HUES64 (cell line): ENCODE measurements at regions not wholly inside any gene's neighbourhood (a gene's known extent, or its start where the extent isn't known, plus 50 kb on each side); places are given as distances from the start of the nearest gene placed in this dataset.
"Not testable (repeated sequence)": the region's sequence is repeated elsewhere in the genome, so short reads cannot be mapped to it uniquely, and the experiment has no call there.

ENCODE experiments used
- H3K27ac ChIP-seq: 2 replicates; pipeline ENCODE4 v1.7.0; 2013; ENCODE audit warnings: low read depth, low read length, inconsistent platforms
- H3K27me3 ChIP-seq: 2 replicates; pipeline ENCODE4 v1.6.1; 2013; ENCODE audit warnings: mild to moderate bottlenecking, low read length; ENCODE audit not compliant: insufficient read depth
- H3K36me3 ChIP-seq: 2 replicates; pipeline ENCODE4 v1.6.1; 2013; ENCODE audit warnings: mild to moderate bottlenecking, low read length; ENCODE audit not compliant: insufficient read depth
- H3K4me1 ChIP-seq: 2 replicates; pipeline ENCODE4 v1.6.1; 2013; ENCODE audit warnings: mild to moderate bottlenecking, low read length, moderate library complexity; ENCODE audit not compliant: insufficient read depth
- H3K4me3 ChIP-seq: 2 replicates; pipeline ENCODE4 v1.5.1; 2013; ENCODE audit warnings: mild to moderate bottlenecking, low read length, moderate library complexity
- H3K9ac ChIP-seq: 2 replicates; pipeline ENCODE4 v1.6.1; 2013; ENCODE audit warnings: mild to moderate bottlenecking, low read depth, low read length
- H3K9me3 ChIP-seq: 2 replicates; pipeline ENCODE4 v1.6.1; 2013; ENCODE audit warnings: low read depth, low read length; ENCODE audit not compliant: insufficient read depth
- WGBS: fragments of 150-250, 120-280 bp; methylation state at CpG from one replicate; pipeline ENCODE4 v1.1.7; 2013; ENCODE audit warnings: missing lambda C conversion rate; 5-methylcytosine and 5-hydroxymethylcytosine counted together

DNA sequence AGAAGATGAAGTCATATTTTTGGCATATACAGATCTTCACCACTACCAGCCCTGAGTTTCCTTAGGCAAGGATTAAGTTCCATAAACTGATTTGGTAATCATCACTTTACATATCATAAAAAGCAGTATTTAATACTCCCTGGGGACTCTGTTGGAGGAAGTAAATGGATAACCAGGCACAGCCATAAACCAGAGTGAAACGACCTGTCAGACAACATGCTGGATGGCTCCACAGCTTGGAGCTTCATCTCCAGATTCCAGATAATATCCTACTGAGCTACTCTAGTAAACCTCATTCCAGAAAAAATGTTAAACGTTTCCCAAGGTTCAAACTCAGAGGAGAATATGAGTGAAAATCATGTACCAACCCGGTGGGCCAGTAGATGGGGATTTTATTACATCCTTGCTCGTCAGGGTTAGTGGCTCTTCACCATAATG is 109.2 kb downstream of the BASP1 start:
- H3K4me1 ChIP-seq: no peaks in the 10 kb centered on the region

DNA sequence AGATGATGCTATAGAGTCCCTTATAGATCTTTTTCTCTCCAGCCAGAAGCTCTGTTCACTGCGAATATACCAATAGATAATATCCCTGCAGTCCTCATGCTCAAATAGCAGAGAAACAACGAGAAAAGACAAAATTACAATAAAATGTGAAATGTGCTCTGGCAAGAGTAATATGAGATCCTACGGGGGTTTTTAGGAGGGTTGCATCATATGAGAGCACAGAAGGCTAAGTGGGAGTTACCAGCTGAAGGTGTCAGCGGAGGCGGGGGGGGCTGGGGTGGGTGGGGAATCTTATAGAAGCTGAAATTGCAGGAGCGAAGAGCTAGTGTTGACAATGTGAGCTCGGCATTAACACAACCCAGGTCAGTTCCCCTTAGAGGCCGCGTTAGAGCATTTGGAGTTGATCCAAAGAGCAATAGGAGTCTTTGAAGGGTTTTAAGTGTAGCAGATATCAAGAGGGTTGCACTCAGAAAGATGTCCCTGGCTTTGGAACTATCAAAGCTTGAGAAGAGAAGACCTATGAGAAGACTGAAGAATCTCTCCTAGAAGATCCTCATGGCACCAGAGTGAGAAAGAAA is 109.7 kb downstream of the BASP1 start:
- Histone ChIP-seq H3K9ac (no peak overlapping the region), H3K36me3 (no peaks in the 10 kb centered on the region), H3K27me3 (no peaks in the 10 kb centered on the region), H3K27ac (no peak overlapping the region), H3K4me1 (no peaks in the 10 kb centered on the region), H3K4me3 (no peak overlapping the region), H3K9me3 (no peaks in the 10 kb centered on the region)
- WGBS: 53% methylated on average over 7 of the region's 9 CpGs

More for the DNA sequence above, 109.2 kb downstream of the BASP1 start:
- Histone ChIP-seq H3K27me3 (no peaks in the 10 kb centered on the region), H3K27ac (no peak overlapping the region), H3K9ac (no peak overlapping the region), H3K36me3 (no peaks in the 10 kb centered on the region), H3K9me3 (no peaks in the 10 kb centered on the region), H3K4me3 (no peak overlapping the region)
- 93% methylated on average over 4 of the region's 4 CpGs for WGBS

DNA sequence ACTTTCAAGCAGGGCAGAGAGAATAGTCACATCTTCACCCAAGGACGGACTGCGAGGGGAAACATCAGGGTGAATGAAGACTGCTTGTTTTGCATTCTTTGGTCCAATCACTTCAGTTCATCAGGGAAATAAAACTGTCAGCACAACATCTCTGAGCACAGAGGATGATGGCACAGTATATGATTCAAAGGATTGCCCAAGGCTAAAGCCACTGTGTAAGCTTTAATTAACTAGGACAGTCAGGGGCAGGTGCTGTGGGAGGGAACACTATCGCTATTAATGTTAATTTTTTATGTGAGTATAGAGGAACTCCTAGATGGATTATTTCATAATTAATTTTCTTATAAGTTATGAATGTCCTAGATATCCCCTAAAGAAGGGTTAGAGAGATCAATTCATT is 112.1 kb downstream of the BASP1 start:
- 98% methylated on average over 2 of the region's 3 CpGs for WGBS
- no peaks in the 10 kb centered on the region for H3K4me1 ChIP-seq
- no peaks in the 10 kb centered on the region for H3K36me3 ChIP-seq
- no peak overlapping the region for H3K27ac ChIP-seq
- H3K9me3 ChIP-seq: no peaks in the 10 kb centered on the region
- no peaks in the 10 kb centered on the region for H3K27me3 ChIP-seq
- no peak overlapping the region for H3K4me3 ChIP-seq
- no peak overlapping the region for H3K9ac ChIP-seq

DNA sequence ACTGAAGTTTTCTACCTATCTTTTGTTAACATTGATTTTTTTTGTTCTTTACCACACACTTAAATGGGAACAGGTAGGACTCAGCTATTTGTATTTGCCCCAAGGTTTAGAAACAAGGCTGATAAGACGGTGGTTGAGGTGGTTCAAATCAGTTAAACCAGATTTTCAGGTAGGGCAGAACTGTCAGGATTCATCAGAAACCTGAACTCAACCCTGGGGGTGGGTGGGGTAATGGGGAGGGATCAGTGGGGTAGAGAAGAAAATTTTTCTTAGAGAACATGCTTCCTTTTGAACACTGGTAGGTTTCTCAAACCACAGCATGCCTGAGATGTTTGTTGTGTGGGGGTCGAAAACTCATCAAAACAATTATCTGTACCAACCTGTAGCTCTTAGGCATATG is 113.0 kb downstream of the BASP1 start:
- Histone ChIP-seq H3K27ac (no peak overlapping the region), H3K4me1 (no peaks in the 10 kb centered on the region), H3K9ac (no peak overlapping the region), H3K27me3 (no peaks in the 10 kb centered on the region), H3K4me3 (no peak overlapping the region), H3K9me3 (no peaks in the 10 kb centered on the region), H3K36me3 (no peaks in the 10 kb centered on the region)
- WGBS: 92% methylated on average over 1 of the region's 2 CpGs

DNA sequence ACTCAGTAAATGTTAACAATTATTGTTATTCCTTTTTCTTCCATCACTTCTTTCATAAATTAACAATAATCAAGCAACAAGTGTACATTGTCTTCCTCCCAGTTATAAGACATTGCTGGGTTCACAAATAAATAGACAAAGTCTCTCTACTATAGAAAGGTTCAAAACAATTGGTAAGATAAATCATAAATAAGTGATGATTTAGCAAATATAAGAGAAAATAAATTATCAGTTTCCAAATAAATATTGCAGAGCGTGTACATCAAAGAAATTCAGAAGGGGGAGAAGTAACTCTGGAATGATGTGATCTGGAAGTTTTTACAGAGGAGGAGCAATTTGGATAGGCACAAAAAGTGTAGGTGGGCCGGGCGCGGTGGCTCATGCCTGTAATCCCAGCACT is 114.2 kb downstream of the BASP1 start:
- Histone ChIP-seq H3K27ac (no peak overlapping the region), H3K27me3 (no peaks in the 10 kb centered on the region), H3K4me1 (no peaks in the 10 kb centered on the region), H3K36me3 (no peaks in the 10 kb centered on the region), H3K9me3 (no peaks in the 10 kb centered on the region), H3K9ac (no peak overlapping the region), H3K4me3 (no peak overlapping the region)
- 91% methylated on average over 4 of the region's 4 CpGs for WGBS

DNA sequence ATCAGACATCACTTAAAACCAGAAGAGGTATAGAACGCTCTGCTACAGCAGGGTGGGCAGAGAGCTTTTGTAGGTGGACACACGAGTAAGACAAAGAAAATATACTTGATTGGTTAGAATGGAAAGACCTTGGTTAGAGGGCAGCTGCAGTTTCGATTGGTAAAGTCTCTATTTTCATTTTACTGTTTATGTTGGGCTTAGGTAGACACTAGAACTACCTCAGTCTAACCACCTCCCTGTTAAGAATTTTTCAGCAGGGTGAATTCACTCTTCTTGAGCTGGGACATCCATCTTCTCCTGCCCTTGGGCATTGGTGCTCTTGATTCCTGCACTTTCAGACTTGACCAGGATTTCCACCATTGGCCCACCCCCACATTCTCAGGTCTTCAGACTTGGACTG is 116.3 kb downstream of the BASP1 start:
- Histone ChIP-seq H3K9ac (no peak overlapping the region), H3K9me3 (peaks cover 5% of the 10 kb centered on the region; the same call in 1 of the 2 replicates), H3K4me1 (no peaks in the 10 kb centered on the region), H3K36me3 (no peaks in the 10 kb centered on the region), H3K27me3 (no peaks in the 10 kb centered on the region), H3K4me3 (no peak overlapping the region), H3K27ac (no peak overlapping the region)
- 85% methylated on average over 3 of the region's 3 CpGs for WGBS

DNA sequence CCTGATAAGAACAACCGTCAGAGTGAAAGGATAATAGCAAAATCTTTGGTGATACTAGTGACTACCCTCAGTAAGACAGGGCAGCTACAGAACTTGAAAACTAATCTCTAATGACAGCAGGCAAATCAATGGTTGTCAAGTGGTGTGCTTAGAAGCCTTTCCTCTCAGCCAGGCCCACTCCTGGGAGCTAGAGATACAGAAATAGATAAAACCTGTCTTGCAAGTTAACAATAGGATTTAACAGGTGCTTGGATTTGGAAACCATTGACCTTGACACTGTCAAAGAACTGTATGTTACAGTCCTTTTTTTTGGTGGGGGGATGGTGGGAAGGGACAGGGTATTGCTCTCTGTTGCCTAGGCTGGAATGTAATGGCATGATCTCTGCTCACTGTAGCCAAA is 118.6 kb downstream of the BASP1 start:
- H3K27me3 ChIP-seq: no peaks in the 10 kb centered on the region
- no peak overlapping the region for H3K9ac ChIP-seq
- peaks cover 5% of the 10 kb centered on the region; the same call in 1 of the 2 replicates for H3K9me3 ChIP-seq
- H3K36me3 ChIP-seq: no peaks in the 10 kb centered on the region
- H3K4me3 ChIP-seq: no peak overlapping the region
- H3K27ac ChIP-seq: no peak overlapping the region
- H3K4me1 ChIP-seq: no peaks in the 10 kb centered on the region
- WGBS: 90% methylated on average over 1 of the region's 1 CpG

DNA sequence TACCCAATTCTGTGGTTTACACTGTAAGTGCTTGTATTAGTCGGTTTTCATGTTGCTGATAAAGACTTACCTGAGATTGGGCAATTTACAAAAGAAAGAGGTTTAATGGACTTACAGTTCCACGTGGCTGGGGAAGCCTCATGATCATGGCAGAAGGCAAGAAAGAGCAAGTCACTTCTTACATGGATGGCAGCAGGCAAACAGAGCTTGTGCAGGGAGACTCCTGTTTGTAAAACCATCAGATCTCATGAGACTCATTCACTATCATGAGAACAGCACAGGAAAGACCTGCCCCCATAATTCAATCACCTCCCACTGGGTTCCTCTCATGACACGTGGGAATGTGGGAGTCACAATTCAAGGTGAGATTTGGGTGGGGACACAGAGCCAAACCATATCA is 119.3 kb downstream of the BASP1 start:
- not testable (repeated sequence) for H3K4me1 ChIP-seq, H3K36me3 ChIP-seq, H3K27ac ChIP-seq, H3K9ac ChIP-seq, H3K9me3 ChIP-seq, H3K27me3 ChIP-seq, H3K4me3 ChIP-seq
- 87% methylated on average over 3 of the region's 3 CpGs for WGBS

DNA sequence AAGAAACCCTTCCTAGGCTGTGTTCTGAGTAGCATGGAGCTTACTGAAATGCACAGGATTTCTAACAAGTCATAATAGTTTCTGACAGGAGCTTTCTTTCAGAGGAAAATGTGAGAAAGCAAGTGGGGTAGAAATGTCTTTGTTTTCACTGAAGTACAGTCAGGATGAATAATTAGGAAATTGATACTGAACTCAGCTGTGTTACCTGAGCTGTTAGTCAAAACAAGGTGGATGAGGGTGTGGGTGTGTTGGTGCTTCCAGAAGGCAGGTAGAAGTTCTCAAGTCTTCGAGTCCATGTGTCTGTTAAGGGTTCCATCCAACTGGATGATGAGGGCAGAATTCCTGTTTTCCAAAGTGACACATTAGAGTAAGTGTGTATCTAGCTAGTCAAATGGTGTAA is 122.4 kb downstream of the BASP1 start:
- no peak overlapping the region for H3K9ac ChIP-seq
- no peak overlapping the region for H3K4me3 ChIP-seq
- 98% methylated on average over 1 of the region's 1 CpG for WGBS
- no peaks in the 10 kb centered on the region for H3K4me1 ChIP-seq
- H3K27me3 ChIP-seq: no peaks in the 10 kb centered on the region
- H3K36me3 ChIP-seq: no peaks in the 10 kb centered on the region
- H3K27ac ChIP-seq: no peak overlapping the region
- H3K9me3 ChIP-seq: peaks cover 5% of the 10 kb centered on the region; the same call in 1 of the 2 replicates

DNA sequence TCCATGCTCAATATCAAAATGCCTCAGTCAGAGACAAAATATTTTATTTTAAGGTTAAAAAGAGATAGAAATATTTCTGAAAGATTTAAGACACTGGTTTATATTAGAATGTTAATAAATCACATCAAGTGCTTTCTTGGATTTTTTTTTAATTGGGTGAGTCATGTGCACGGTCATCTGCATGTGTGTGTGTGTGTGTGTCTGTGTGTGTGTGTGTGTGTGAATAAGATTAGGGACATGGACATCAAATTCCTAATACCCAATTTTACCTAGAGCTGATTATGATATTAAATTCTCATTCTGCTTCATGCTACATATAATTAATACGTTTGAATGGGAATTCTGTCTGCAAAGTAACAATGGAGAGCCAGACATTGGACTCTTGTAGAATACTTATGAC is 122.9 kb downstream of the BASP1 start:
- no peaks in the 10 kb centered on the region for H3K27me3 ChIP-seq
- H3K27ac ChIP-seq: no peak overlapping the region
- no CpG with 5 or more reads among the region's 2 CpGs for WGBS
- H3K9me3 ChIP-seq: peaks cover 5% of the 10 kb centered on the region; the same call in 1 of the 2 replicates
- no peak overlapping the region for H3K4me3 ChIP-seq
- H3K9ac ChIP-seq: no peak overlapping the region
- no peaks in the 10 kb centered on the region for H3K36me3 ChIP-seq
- H3K4me1 ChIP-seq: no peaks in the 10 kb centered on the region

DNA sequence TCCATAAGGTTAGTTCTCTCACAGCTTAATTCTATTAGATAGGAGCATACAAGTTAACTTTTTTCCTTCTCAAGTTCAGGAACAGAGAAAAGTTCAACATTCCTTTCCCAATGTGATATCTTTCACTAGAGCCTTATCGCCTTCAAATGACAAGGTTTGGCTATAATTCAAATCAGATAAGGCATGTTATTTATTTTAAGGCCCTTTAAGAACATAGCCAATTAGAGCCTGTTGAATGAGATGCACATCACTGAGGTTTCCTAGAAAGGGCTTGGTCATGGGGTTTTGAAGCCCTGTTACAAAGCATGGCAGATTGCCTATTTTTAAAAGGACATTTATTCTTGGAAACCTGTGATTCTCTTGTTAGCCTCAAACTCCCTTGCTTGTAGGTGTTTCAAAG is 123.4 kb downstream of the BASP1 start:
- H3K27me3 ChIP-seq: no peaks in the 10 kb centered on the region
- 100% methylated on average over 1 of the region's 1 CpG for WGBS
- peaks cover 5% of the 10 kb centered on the region; the same call in 1 of the 2 replicates for H3K9me3 ChIP-seq
- H3K36me3 ChIP-seq: no peaks in the 10 kb centered on the region
- no peak overlapping the region for H3K9ac ChIP-seq
- no peak overlapping the region for H3K4me3 ChIP-seq
- no peak overlapping the region for H3K27ac ChIP-seq
- H3K4me1 ChIP-seq: no peaks in the 10 kb centered on the region

DNA sequence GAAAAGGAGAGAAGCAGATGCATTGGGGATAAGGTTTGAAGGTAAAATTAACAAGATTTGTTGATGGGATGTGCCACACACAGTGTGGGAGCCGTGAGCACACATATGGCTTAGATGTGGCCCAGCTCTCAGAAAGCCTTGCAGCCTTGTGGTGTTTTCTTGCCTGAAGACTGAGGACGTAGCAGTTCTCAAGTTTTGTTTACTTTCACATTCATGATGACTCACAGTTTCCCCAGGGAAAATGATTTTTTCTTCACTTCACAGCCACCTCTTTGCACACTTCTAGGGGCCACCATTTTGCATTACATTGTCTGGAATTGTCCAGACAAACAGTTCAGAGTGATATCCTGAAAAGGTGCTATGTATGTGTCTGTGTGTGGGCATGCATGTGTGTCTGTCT is 126.2 kb downstream of the BASP1 start:
- 86% methylated on average over 2 of the region's 2 CpGs for WGBS
- H3K4me3 ChIP-seq: no peak overlapping the region
- H3K9me3 ChIP-seq: 0 out of 2 replicates have a peak, but pooled peaks cover under 1% of the 10 kb centered on the region
- no peaks in the 10 kb centered on the region for H3K36me3 ChIP-seq
- no peak overlapping the region for H3K9ac ChIP-seq
- no peaks in the 10 kb centered on the region for H3K4me1 ChIP-seq
- H3K27ac ChIP-seq: no peak overlapping the region
- H3K27me3 ChIP-seq: no peaks in the 10 kb centered on the region
